GM13977 (cell line): ENCODE measurements at regions not wholly inside any gene's neighbourhood (a gene's known extent, or its start where the extent isn't known, plus 50 kb on each side); places are given as distances from the start of the nearest gene placed in this dataset.

Experiments
- DNase-seq: peaks from one replicate; pipeline ENCODE4 v3.0.0; 2012; ENCODE audit warnings: low spot score
- in situ Hi-C: fragments of 300-500 bp; cut with MboI; formaldehyde crosslinking; loops from one replicate; pipeline ENCODE4 v1.12.0; 2022; ENCODE audit warnings: low sequenced_read_pairs, low pct_unique_long_range_greater_than_20kb, mixed read lengths, inconsistent platforms; ENCODE audit not compliant: unreplicated experiment
- TF ChIP-seq, protein P1 (sequence below): IDR thresholded peaks from 2 replicates; pipeline ENCODE4 v1.5.1; 2012; ENCODE audit warnings: mild to moderate bottlenecking, control low read depth; ENCODE audit not compliant: insufficient read depth; ENCODE audit errors: extremely low read depth, missing control alignments

DNA sequence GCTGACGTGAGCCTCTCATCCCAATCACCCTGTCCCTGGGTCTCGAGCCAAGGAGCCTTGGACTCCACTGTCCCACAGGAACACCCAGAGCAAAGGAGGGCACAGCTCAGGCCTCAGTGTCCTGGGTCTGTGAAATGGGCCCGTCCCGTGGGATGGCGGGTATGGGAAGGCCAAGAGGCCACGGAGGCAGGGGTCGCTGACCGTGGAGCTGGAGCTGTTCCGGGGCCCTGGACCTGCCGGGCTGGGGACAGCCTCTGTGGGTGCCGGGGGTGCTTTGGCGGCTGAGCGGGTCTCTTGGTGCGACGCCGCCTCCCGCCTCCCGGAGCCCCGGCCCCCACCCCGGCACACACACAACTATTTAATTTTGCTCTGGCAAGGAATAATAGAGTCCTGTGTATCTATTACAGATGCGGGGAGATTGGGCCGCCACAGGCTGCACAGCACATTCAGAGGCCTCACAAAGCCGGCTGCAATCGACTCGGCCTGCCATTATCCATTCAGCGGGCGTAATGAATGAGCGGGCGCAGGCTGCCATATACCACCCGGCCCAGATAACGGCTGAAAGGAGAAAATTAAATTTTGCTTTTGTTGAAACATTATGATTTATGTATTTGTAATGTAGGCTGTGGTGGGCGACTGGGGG lies 83.9 kb upstream of the NKX1-1 start:
- TF ChIP-seq, protein P1, sequence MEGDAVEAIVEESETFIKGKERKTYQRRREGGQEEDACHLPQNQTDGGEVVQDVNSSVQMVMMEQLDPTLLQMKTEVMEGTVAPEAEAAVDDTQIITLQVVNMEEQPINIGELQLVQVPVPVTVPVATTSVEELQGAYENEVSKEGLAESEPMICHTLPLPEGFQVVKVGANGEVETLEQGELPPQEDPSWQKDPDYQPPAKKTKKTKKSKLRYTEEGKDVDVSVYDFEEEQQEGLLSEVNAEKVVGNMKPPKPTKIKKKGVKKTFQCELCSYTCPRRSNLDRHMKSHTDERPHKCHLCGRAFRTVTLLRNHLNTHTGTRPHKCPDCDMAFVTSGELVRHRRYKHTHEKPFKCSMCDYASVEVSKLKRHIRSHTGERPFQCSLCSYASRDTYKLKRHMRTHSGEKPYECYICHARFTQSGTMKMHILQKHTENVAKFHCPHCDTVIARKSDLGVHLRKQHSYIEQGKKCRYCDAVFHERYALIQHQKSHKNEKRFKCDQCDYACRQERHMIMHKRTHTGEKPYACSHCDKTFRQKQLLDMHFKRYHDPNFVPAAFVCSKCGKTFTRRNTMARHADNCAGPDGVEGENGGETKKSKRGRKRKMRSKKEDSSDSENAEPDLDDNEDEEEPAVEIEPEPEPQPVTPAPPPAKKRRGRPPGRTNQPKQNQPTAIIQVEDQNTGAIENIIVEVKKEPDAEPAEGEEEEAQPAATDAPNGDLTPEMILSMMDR = no peak
- DNase-seq = no peak
- in situ Hi-C loops = no loop called here

DNA sequence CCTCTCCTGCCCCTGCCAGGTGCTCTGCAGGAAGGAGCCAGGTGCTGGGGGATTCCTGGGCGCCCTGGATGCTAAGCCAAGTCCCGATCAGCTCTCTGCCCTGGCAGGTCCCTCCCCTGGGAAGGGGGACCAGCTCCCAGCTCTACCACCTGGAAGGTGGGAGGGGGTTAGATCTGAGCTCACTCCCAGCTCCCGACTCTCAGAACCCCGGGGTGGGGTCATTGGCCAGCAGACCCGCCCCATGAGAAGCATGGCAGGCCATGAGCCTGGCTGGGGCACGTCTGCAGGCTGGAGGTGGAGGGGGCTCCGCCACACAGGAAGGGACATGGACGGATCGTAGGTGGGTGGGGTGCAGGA lies 83.4 kb upstream of the NKX1-1 start:
- in situ Hi-C loops = no loop called here
- no peak for DNase-seq
- TF ChIP-seq, protein P1 = no peak

DNA sequence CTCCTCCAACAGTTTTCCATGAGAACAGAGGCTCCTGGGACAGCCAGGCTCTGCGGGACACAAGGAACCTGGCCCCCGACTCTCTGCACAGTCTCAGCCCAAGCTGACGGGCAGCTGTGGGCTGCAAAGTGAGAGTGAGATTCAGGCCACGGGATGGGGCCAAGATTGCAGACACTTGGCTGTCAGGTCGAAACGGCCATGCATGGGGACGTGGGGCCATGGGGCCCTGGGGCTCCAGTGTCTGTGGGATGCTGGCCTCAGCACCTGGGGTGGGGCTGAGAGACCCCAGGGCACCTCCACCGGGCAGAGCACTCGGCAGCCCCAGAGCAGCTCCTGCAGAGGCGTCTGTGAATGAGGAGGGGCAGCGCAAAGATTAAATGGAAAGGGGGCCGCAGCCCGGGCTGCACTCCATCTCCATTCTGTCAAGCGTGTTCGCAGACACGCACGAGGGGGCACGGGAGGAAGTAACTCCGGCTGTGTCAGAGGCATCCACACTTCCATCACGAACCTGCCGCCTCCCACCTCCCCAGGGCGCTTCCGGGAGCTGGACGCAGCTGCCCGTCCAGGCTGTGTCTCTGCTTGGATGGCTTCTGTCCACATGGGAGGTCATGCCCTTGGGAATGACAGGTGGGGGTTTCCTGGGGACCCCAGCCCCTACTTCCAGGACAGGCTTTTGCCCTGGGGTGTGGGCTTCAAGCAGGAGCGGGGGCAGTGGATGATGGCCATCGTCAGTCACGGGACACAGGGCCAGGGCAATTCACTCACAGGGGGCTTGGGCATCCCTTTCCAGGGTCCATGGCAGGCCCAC lies 82.8 kb upstream of the NKX1-1 start:
- in situ Hi-C loops = no loop called here
- TF ChIP-seq, protein P1 = no peak
- no peak for DNase-seq

DNA sequence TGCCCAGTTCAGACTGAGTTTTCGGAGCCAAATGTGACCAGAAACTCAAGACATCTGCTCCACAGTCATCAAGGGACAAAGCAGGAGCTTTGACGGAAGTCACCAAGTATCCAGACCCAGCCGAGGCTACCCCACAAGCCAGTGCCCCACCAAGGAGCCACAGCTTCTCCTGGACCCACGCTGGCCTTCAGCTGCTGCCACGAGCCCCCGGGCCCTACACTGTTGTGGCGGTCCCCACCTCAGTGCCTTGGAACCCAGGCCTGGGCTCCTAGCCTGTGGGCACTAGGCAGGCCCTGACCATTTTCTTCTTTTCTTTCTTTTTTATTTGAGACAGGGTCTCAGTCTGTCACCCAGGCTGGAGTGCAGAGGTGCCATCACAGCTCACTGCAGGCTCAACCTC lies 82.1 kb upstream of the NKX1-1 start:
- DNase-seq = no peak
- TF ChIP-seq, protein P1 = no peak
- in situ Hi-C loops = no loop called here

DNA sequence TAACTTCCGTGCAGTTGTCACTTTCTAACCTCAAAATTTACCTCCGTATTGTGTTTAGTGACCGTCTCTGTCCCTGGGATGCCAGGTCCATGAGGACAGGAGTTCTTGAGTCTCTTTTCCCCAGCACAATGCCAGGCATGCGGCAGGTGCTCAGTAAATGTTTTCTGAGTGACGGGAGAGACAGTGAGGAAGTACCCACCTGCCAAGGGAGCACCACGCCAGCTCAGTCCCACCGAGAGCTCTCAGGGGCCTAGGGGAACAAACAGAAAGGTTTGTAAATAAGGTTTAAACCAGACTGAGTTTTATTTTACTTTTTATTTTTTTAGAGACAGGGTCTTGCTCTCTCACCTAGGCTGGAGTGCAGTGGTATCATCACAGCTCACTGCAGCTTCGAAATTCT lies 81.5 kb upstream of the NKX1-1 start:
- no peak for DNase-seq
- in situ Hi-C loops = no loop called here
- TF ChIP-seq, protein P1 = no peak

DNA sequence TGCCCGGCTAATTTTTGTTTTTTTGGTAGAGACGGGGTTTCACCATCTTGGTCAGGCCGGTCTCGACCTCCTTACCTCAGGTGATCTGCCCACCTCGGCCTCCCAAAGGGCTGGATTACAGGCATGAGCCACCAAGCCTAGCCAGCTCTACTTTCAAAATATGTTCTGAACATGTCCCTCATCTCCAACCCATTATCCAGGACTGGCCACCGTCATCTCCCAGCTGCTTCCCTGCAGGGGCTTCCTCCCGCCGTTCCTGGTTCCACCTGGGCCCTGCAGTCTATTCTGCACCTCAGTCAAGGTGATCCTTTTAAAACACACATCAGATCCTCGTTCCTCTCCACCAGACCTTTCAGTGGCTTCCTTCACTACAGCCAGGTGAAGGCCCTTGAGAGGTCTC lies 80.9 kb upstream of the NKX1-1 start:
- in situ Hi-C loops = no loop called here
- no peak for DNase-seq
- TF ChIP-seq, protein P1 = no peak

DNA sequence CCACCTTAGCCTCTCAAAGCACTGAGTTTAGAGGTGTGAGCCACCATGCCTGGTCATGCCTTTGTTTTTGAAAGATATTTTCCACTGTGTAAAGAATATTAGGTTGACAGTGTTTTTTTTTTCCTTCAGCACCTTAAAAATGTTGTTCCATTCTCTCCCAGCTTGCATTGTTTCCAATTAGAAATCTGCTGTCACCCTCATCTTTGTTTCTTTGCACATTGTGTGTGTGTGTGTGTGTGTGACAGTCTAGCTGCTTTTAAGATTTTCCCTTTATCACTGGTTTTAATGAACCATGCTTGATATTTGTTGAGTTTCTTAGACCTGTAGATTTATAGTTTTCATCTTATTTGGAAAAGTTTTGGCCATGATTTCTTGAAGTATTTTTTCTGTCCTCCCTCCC lies 79.0 kb upstream of the NKX1-1 start:
- DNase-seq = no peak
- TF ChIP-seq, protein P1 = no peak
- in situ Hi-C loops = no loop called here
